Esophagus squamous epithelium (tissue), 5 donors: ENCODE measurements at regions not wholly inside any gene's neighbourhood (a gene's known extent, or its start where the extent isn't known, plus 50 kb on each side); places are given as distances from the start of the nearest gene placed in this dataset.

Experiments used
- DNase-seq: peaks from one replicate; lab custom pipeline; 2025; lab: John Stamatoyannopoulos, UW
- H3K27ac ChIP-seq, 4 donors: fragments of 200-600 bp; sonication (generic); one replicate each; pipeline ENCODE4 v1.5.1; 2016 to 2019; ENCODE audit warnings: mild to moderate bottlenecking in 1 of 4
- H3K27me3 ChIP-seq, 4 donors: fragments of 200-600 bp; sonication (generic); 1 replicate in 3 of 4; 2 replicates in 1 of 4; pipeline versions ENCODE4 v1.5.1 to v1.6.0; 2017 to 2021; ENCODE audit warnings: antibody characterized with exemption in 1 of 4
- H3K36me3 ChIP-seq, 3 donors: fragments of 200-600 bp; sonication (generic); one replicate each; pipeline ENCODE4 v1.5.1; 2016 to 2019
- H3K4me1 ChIP-seq, 3 donors: fragments of 200-600 bp; sonication (generic); one replicate each; pipeline ENCODE4 v1.5.1; 2017 to 2019
- H3K4me3 ChIP-seq, 4 donors: fragments of 200-600 bp; sonication (generic); 1 replicate in 3 of 4; 2 replicates in 1 of 4; pipeline ENCODE4 v1.5.1; 2016 to 2019; ENCODE audit warnings: mild to moderate bottlenecking in 2 of 4, moderate library complexity in 1 of 4
- H3K9me3 ChIP-seq, 3 donors: fragments of 200-600 bp; sonication (generic); one replicate each; pipeline ENCODE4 v1.5.1; 2016 to 2019
- CTCF ChIP-seq, 6 experiments: fragments of 450-650 bp in 4 of 6; fragments of 200-600 bp in 2 of 6; sonication (generic) in 2 of 6; IDR thresholded peaks; one replicate each; pipeline ENCODE4 v1.5.1; 2016 to 2019; ENCODE audit warnings: antibody characterized with exemption in 6 of 6, mild to moderate bottlenecking in 4 of 6, moderate library complexity in 4 of 6
- POLR2A ChIP-seq, 4 donors: fragments of 450-650 bp; IDR thresholded peaks; one replicate each; pipeline ENCODE4 v1.6.1; 2017; ENCODE audit warnings: antibody characterized with exemption in 4 of 4, mild to moderate bottlenecking in 4 of 4, moderate library complexity in 3 of 4
- WGBS, 2 donors: methylation state at CpG; one replicate each; pipeline ENCODE4 v1.1.5; 2018; 5-methylcytosine and 5-hydroxymethylcytosine counted together
- intact Hi-C: fragments of 100-400 bp; cut with DNase I; formaldehyde crosslinking; loops from one replicate; pipeline ENCODE4 v1.15.0; 2022
- donor health status: DM: yes; HTN: yes; CAD: no.

DNA sequence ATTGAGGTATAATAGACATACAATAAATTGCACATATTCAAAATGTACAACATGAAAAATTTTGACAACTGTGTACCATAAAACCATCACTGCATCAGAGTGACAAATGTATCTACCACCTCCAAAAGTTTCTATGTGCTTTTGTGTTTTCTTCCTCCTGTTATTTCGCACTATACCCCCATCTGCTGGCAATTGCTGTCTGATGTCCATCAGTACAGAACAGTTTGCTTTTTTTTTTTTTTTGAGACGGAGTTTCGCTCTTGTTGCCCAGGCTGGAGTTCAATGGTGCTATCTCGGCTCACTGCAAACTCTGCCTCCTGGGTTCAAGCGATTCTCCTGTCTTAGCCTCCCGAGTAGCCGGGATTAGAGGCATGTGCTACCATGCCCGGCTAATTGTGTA lies 154.3 kb upstream of the GIMD1 start:
- 85 to 87% methylated on average over 8 of the region's 8 CpGs for WGBS, 2 donors
- H3K27ac ChIP-seq = no peak overlapping the region
- H3K27me3 ChIP-seq = no peaks in the 10 kb centered on the region
- H3K4me3 ChIP-seq = no peak overlapping the region
- no peaks in the 10 kb centered on the region for H3K36me3 ChIP-seq
- intact Hi-C loops = no loop called here
- H3K4me1 ChIP-seq = no peaks in the 10 kb centered on the region
- DNase-seq = no peak
- no peak for TF ChIP-seq POLR2A (IDR thresholded peaks at IDR 0.05)
- no peak for TF ChIP-seq CTCF (IDR thresholded peaks at IDR 0.05)
- H3K9me3 ChIP-seq = peaks cover 0 to 6% (median 0%) of the 10 kb centered on the region in 3 donors

- WGBS, 2 donors = 50 to 61% methylated on average over 2 of the region's 2 CpGs
- Histone ChIP-seq H3K4me1 (no peaks in the 10 kb centered on the region), H3K4me3 (no peak overlapping the region), H3K27ac (no peak overlapping the region), H3K9me3 (no peaks in the 10 kb centered on the region), H3K36me3 (no peaks in the 10 kb centered on the region), H3K27me3 (no peaks in the 10 kb centered on the region)
- no peak for DNase-seq
- intact Hi-C loops = no loop called here
- TF ChIP-seq CTCF (IDR thresholded peaks at IDR 0.05) = no peak
- TF ChIP-seq POLR2A (IDR thresholded peaks at IDR 0.05) = no peak
Observed at GRCh38 chr4:106512706-106513105, 144.1 kb upstream of the GIMD1 start.

GRCh38 chr4:106507440-106507839 lies 138.9 kb upstream of the GIMD1 start:
- Histone ChIP-seq H3K27ac (no peak overlapping the region), H3K4me3 (no peak overlapping the region), H3K4me1 (no peaks in the 10 kb centered on the region), H3K27me3 (no peaks in the 10 kb centered on the region), H3K9me3 (no peaks in the 10 kb centered on the region), H3K36me3 (no peaks in the 10 kb centered on the region)
- TF ChIP-seq POLR2A (IDR thresholded peaks at IDR 0.05) = no peak
- no peak for TF ChIP-seq CTCF (IDR thresholded peaks at IDR 0.05)
- no peak for DNase-seq
- intact Hi-C loops = no loop called here
- 66 to 78% methylated on average over 3 of the region's 3 CpGs for WGBS, 2 donors

- WGBS, 2 donors = 59 to 67% methylated on average over 3 of the region's 3 CpGs
- Histone ChIP-seq H3K27me3 (no peaks in the 10 kb centered on the region), H3K9me3 (no peaks in the 10 kb centered on the region), H3K36me3 (no peaks in the 10 kb centered on the region), H3K4me3 (no peak overlapping the region), H3K27ac (no peak overlapping the region), H3K4me1 (no peaks in the 10 kb centered on the region)
- DNase-seq = no peak
- TF ChIP-seq CTCF (IDR thresholded peaks at IDR 0.05) (no peak), POLR2A (IDR thresholded peaks at IDR 0.05) (no peak)
- intact Hi-C loops = no loop called here
Observed at GRCh38 chr4:106503116-106504050, 134.8 kb upstream of the GIMD1 start.

- no peaks in the 10 kb centered on the region for H3K9me3 ChIP-seq
- WGBS, 2 donors = 10 to 20% methylated on average over 11 of the region's 11 CpGs
- H3K36me3 ChIP-seq = no peaks in the 10 kb centered on the region
- no peaks in the 10 kb centered on the region for H3K4me1 ChIP-seq
- no peaks in the 10 kb centered on the region for H3K27me3 ChIP-seq
- no peak overlapping the region for H3K27ac ChIP-seq
- intact Hi-C loops = no loop called here
- DNase-seq = no peak
- TF ChIP-seq POLR2A (IDR thresholded peaks at IDR 0.05) (no peak), CTCF (IDR thresholded peaks at IDR 0.05) (peak in 5 of 6 experiments; percentile 18 to 55 (median 30))
- H3K4me3 ChIP-seq = no peak overlapping the region
Observed at GRCh38 chr4:106502106-106502699, 133.6 kb upstream of the GIMD1 start.
